ENCODE measurements at regions not wholly inside any gene's neighbourhood (a gene's known extent, or its start where the extent isn't known, plus 50 kb on each side); places are given as distances from the start of the nearest gene placed in this dataset.

DNA sequence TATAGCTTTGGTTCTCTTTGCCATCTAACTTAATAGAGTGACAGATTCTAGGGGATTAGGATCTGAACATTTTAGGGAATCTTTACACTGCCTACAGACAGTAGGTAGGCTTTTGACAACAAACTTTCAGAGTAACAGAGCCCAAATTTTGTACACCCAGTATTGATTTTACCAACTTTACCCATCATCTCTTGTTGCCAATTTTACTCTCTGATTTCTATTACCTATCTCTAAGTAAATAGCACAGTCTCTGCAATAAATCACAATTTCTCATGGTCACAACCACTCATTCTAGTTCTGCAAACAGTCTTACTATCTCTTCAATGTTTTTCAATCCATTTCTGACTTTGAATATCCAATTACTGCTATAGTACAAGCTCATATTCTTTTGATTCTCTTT lies 1097.6 kb upstream of the PHF14 start (continued):
- TF ChIP-seq, protein P1, sequence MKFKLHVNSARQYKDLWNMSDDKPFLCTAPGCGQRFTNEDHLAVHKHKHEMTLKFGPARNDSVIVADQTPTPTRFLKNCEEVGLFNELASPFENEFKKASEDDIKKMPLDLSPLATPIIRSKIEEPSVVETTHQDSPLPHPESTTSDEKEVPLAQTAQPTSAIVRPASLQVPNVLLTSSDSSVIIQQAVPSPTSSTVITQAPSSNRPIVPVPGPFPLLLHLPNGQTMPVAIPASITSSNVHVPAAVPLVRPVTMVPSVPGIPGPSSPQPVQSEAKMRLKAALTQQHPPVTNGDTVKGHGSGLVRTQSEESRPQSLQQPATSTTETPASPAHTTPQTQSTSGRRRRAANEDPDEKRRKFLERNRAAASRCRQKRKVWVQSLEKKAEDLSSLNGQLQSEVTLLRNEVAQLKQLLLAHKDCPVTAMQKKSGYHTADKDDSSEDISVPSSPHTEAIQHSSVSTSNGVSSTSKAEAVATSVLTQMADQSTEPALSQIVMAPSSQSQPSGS (tag by site-specific recombination; IDR thresholded peaks at IDR 0.05; ENCODE audit: low read depth): no peak
- no peak for TF ChIP-seq ZNF747 (tag by site-specific recombination; IDR thresholded peaks at IDR 0.05)
- no peak for TF ChIP-seq ZNF132 (tag by site-specific recombination; IDR thresholded peaks at IDR 0.05; ENCODE audit: borderline replicate concordance)

DNA sequence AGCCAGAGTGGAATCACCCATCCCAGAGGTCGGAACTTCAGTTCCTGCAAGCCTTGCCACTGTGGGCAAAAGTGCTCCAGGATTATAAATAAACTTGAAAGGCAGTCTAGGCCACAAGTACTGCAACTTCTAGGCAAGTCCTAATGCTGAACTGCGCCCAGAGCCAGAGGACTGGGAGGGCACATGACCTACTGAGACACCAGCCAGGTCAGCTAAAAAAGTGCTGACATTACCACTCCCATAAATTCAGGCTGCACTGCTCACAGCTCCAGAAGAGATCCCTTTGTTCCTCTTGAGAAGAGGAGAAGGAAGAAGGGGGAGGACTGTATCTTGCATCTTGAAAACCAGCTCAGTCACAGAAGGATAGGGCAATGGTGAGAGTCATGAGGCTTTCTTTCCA lies 1084.1 kb upstream of the PHF14 start:
- Histone ChIP-seq H3K27ac (ENCODE audit: extremely low read depth, low read depth, low read length) (no peak overlapping the region), H3K36me3 (ENCODE audit: control insufficient read depth in 2 of 2, insufficient read depth in 1 of 2, low read length in 2 of 2) (no peaks in the 10 kb centered on the region), H3K4me3 (ENCODE audit: low read depth, low read length) (no peak overlapping the region), H3K9me3 (ENCODE audit: control insufficient read depth, insufficient read depth, low read depth, low read length) (no peaks in the 10 kb centered on the region), H3K4me1 (ENCODE audit: control insufficient read depth, insufficient read depth, low read length) (no peaks in the 10 kb centered on the region)
- CTCF ChIA-PET: no interaction called here
- POLR2A ChIA-PET: no interaction called here
- TF ChIP-seq ZNF747 (tag by site-specific recombination; IDR thresholded peaks at IDR 0.05) (no peak), ZNF426 (tag by site-specific recombination; IDR thresholded peaks at IDR 0.05) (no peak)

DNA sequence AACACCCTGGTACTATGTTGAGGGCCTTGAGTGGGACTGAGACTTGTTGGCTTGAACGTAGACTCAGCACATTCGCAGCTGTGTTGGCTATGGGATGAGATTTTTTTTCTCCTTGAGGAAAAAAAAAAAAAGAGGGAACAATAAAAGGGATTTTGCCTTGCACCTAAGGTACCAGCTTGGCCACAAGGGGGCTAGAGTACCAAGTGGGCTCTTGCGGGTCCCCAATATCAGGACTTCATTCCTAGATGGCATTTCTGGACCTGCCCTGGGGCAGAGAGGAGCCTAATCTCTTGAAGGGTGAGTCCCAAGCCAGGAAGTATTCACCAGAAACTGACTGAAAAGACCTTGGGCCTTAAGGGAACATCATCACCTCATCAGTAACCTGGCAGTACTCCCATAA lies 1083.6 kb upstream of the PHF14 start:
- Histone ChIP-seq H3K9me3 (ENCODE audit: control insufficient read depth, insufficient read depth, low read depth, low read length) (no peaks in the 10 kb centered on the region), H3K36me3 (ENCODE audit: control insufficient read depth in 2 of 2, insufficient read depth in 1 of 2, low read length in 2 of 2) (no peaks in the 10 kb centered on the region), H3K4me1 (ENCODE audit: control insufficient read depth, insufficient read depth, low read length) (no peaks in the 10 kb centered on the region), H3K4me3 (ENCODE audit: low read depth, low read length) (no peak overlapping the region), H3K27ac (ENCODE audit: extremely low read depth, low read depth, low read length) (no peak overlapping the region)
- ChIA-PET CTCF (no interaction called here), POLR2A (no interaction called here)
- TF ChIP-seq, protein P2, sequence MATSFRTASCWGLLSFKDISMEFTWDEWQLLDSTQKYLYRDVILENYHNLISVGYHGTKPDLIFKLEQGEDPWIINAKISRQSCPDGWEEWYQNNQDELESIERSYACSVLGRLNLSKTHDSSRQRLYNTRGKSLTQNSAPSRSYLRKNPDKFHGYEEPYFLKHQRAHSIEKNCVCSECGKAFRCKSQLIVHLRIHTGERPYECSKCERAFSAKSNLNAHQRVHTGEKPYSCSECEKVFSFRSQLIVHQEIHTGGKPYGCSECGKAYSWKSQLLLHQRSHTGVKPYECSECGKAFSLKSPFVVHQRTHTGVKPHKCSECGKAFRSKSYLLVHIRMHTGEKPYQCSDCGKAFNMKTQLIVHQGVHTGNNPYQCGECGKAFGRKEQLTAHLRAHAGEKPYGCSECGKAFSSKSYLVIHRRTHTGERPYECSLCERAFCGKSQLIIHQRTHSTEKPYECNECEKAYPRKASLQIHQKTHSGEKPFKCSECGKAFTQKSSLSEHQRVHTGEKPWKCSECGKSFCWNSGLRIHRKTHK (tag by site-specific recombination; IDR thresholded peaks at IDR 0.05): no peak
- TF ChIP-seq, protein P1 (tag by site-specific recombination; IDR thresholded peaks at IDR 0.05; ENCODE audit: low read depth): no peak
- no peak for TF ChIP-seq ZNF426 (tag by site-specific recombination; IDR thresholded peaks at IDR 0.05)
- no peak for TF ChIP-seq ZNF266 (tag by site-specific recombination; IDR thresholded peaks at IDR 0.05; ENCODE audit: low read depth)
- TF ChIP-seq, protein P3, sequence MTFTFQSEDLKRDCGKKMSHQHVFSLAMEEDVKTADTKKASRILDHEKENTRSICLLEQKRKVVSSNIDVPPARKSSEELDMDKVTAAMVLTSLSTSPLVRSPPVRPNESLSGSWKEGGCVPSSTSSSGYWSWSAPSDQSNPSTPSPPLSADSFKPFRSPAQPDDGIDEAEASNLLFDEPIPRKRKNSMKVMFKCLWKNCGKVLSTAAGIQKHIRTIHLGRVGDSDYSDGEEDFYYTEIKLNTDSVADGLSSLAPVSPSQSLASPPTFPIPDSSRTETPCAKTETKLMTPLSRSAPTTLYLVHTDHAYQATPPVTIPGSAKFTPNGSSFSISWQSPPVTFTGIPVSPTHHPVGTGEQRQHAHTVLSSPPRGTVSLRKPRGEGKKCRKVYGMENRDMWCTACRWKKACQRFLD (tag by site-specific recombination; IDR thresholded peaks at IDR 0.05): no peak
- TF ChIP-seq, protein P4, sequence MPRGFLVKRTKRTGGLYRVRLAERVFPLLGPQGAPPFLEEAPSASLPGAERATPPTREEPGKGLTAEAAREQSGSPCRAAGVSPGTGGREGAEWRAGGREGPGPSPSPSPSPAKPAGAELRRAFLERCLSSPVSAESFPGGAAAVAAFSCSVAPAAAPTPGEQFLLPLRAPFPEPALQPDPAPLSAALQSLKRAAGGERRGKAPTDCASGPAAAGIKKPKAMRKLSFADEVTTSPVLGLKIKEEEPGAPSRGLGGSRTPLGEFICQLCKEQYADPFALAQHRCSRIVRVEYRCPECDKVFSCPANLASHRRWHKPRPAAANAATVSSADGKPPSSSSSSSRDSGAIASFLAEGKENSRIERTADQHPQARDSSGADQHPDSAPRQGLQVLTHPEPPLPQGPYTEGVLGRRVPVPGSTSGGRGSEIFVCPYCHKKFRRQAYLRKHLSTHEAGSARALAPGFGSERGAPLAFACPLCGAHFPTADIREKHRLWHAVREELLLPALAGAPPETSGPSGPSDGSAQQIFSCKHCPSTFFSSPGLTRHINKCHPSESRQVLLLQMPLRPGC (tag by site-specific recombination; IDR thresholded peaks at IDR 0.05): no peak
- TF ChIP-seq ZBTB7A (tag by site-specific recombination; IDR thresholded peaks at IDR 0.05; ENCODE audit: low read depth): no peak
- TF ChIP-seq ZEB2 (tag by site-specific recombination; IDR thresholded peaks at IDR 0.05): no peak
- TF ChIP-seq ZNF140 (tag by site-specific recombination; IDR thresholded peaks at IDR 0.05): no peak
- no peak for TF ChIP-seq ZNF670 (tag by site-specific recombination; IDR thresholded peaks at IDR 0.05; ENCODE audit: low read depth)
- no peak for TF ChIP-seq ZNF664 (tag by site-specific recombination; IDR thresholded peaks at IDR 0.05)
- TF ChIP-seq ZFP37 (tag by site-specific recombination; IDR thresholded peaks at IDR 0.05): no peak
- no peak for TF ChIP-seq ZIC2 (tag by site-specific recombination; IDR thresholded peaks at IDR 0.05)

Data from HEK293 (cell line).